Vagina (tissue), 2 donors: ENCODE measurements at regions not wholly inside any gene's neighbourhood (a gene's known extent, or its start where the extent isn't known, plus 50 kb on each side); places are given as distances from the start of the nearest gene placed in this dataset.

Experiments used
- DNase-seq, 2 donors: peaks; one replicate each; pipeline ENCODE4 v3.0.0-alpha.2; 2017; ENCODE audit errors: extremely low spot score in 2 of 2
- H3K27ac ChIP-seq: fragments of 200-600 bp; sonication (generic); one replicate; pipeline ENCODE4 v1.5.1; 2019
- H3K27me3 ChIP-seq: fragments of 200-600 bp; sonication (generic); one replicate; pipeline ENCODE4 v1.5.1; 2019
- H3K36me3 ChIP-seq, 2 donors: fragments of 200-600 bp; sonication (generic); one replicate each; pipeline ENCODE4 v1.5.1; 2017 to 2019
- H3K4me1 ChIP-seq: fragments of 200-600 bp; sonication (generic); one replicate; pipeline ENCODE4 v1.5.1; 2019
- H3K4me3 ChIP-seq, 2 donors: fragments of 200-600 bp; sonication (generic); 1 replicate in 1 of 2; 2 replicates in 1 of 2; pipeline ENCODE4 v1.5.1; 2016 to 2019
- H3K9me3 ChIP-seq: fragments of 200-600 bp; sonication (generic); one replicate; pipeline ENCODE4 v1.5.1; 2019
- CTCF ChIP-seq, 3 experiments: fragments of 450-650 bp in 2 of 3; fragments of 200-600 bp in 1 of 3; sonication (generic) in 1 of 3; IDR thresholded peaks; one replicate each; pipeline ENCODE4 v1.5.1; 2017 to 2019; ENCODE audit warnings: antibody characterized with exemption in 3 of 3, mild to moderate bottlenecking in 2 of 3, moderate library complexity in 2 of 3
- POLR2A ChIP-seq, 2 donors: fragments of 450-650 bp; IDR thresholded peaks; one replicate each; pipeline ENCODE4 v1.6.1; 2017; ENCODE audit warnings: antibody characterized with exemption in 2 of 2, mild to moderate bottlenecking in 2 of 2, moderate library complexity in 2 of 2
- POLR2AphosphoS5 ChIP-seq, 2 donors: sonication (generic); formaldehyde crosslinking; IDR thresholded peaks; one replicate each; pipeline ENCODE4 v1.9.0; 2017; ENCODE audit warnings: antibody characterized with exemption in 2 of 2, mild to moderate bottlenecking in 2 of 2, low read depth in 1 of 2; ENCODE audit not compliant: insufficient read depth in 1 of 2
- intact Hi-C: fragments of 100-400 bp; cut with DNase I; formaldehyde crosslinking; loops from one replicate; pipeline ENCODE4 v1.15.1; 2023

GRCh38 chr4:17188547-17189400, 290.3 kb upstream of the LDB2 start:
- no peaks in the 10 kb centered on the region for H3K36me3 ChIP-seq
- DNase-seq: no peak
- no peaks in the 10 kb centered on the region for H3K27me3 ChIP-seq
- intact Hi-C loops: no loop called here
- H3K27ac ChIP-seq: no peak overlapping the region
- H3K4me1 ChIP-seq: peaks cover 12% of the 10 kb centered on the region
- no peaks in the 10 kb centered on the region for H3K9me3 ChIP-seq
- TF ChIP-seq POLR2A (IDR thresholded peaks at IDR 0.05): no peak
- no peak for TF ChIP-seq CTCF (IDR thresholded peaks at IDR 0.05)
- TF ChIP-seq POLR2AphosphoS5 (IDR thresholded peaks at IDR 0.05; ENCODE audit: insufficient read depth in 1 of 2, low read depth in 1 of 2): no peak
- no peak overlapping the region for H3K4me3 ChIP-seq

- H3K27ac ChIP-seq: no peak overlapping the region
These were observed 289.7 kb upstream of the LDB2 start for GRCh38 chr4:17188125-17188524.

GRCh38 chr4:17187003-17187402, 288.6 kb upstream of the LDB2 start:
- DNase-seq: no peak

More at GRCh38 chr4:17188125-17188524, 289.7 kb upstream of the LDB2 start:
- Histone ChIP-seq H3K4me3 (no peak overlapping the region), H3K9me3 (no peaks in the 10 kb centered on the region), H3K36me3 (no peaks in the 10 kb centered on the region), H3K27me3 (no peaks in the 10 kb centered on the region), H3K4me1 (peaks cover 12% of the 10 kb centered on the region)
- DNase-seq: no peak
- intact Hi-C loops: no loop called here
- TF ChIP-seq POLR2AphosphoS5 (IDR thresholded peaks at IDR 0.05; ENCODE audit: insufficient read depth in 1 of 2, low read depth in 1 of 2) (no peak), CTCF (IDR thresholded peaks at IDR 0.05) (no peak), POLR2A (IDR thresholded peaks at IDR 0.05) (no peak)

GRCh38 chr4:17182888-17183287, 284.4 kb upstream of the LDB2 start:
- Histone ChIP-seq H3K36me3 (no peaks in the 10 kb centered on the region), H3K27ac (no peak overlapping the region), H3K4me1 (no peaks in the 10 kb centered on the region), H3K9me3 (no peaks in the 10 kb centered on the region), H3K27me3 (no peaks in the 10 kb centered on the region), H3K4me3 (no peak overlapping the region)
- intact Hi-C loops: no loop called here
- DNase-seq: no peak
- no peak for TF ChIP-seq POLR2A (IDR thresholded peaks at IDR 0.05)

More at GRCh38 chr4:17187003-17187402, 288.6 kb upstream of the LDB2 start:
- intact Hi-C loops: no loop called here
- Histone ChIP-seq H3K27ac (no peak overlapping the region), H3K36me3 (no peaks in the 10 kb centered on the region), H3K9me3 (no peaks in the 10 kb centered on the region), H3K4me1 (peaks cover 8% of the 10 kb centered on the region), H3K27me3 (no peaks in the 10 kb centered on the region), H3K4me3 (no peak overlapping the region)
- TF ChIP-seq POLR2A (IDR thresholded peaks at IDR 0.05) (no peak), CTCF (IDR thresholded peaks at IDR 0.05) (no peak)

- H3K27me3 ChIP-seq: no peaks in the 10 kb centered on the region
- no peak for DNase-seq
- peaks cover 1% of the 10 kb centered on the region for H3K4me1 ChIP-seq
- intact Hi-C loops: no loop called here
- no peak for TF ChIP-seq CTCF (IDR thresholded peaks at IDR 0.05)
- TF ChIP-seq POLR2AphosphoS5 (IDR thresholded peaks at IDR 0.05; ENCODE audit: insufficient read depth in 1 of 2, low read depth in 1 of 2): no peak
- no peak for TF ChIP-seq POLR2A (IDR thresholded peaks at IDR 0.05)
- H3K36me3 ChIP-seq: no peaks in the 10 kb centered on the region
- no peak overlapping the region for H3K27ac ChIP-seq
- no peaks in the 10 kb centered on the region for H3K9me3 ChIP-seq
- H3K4me3 ChIP-seq: no peak overlapping the region
These were observed 276.3 kb upstream of the LDB2 start for GRCh38 chr4:17174751-17175150.
